ENCODE measurements at regions not wholly inside any gene's neighbourhood (a gene's known extent, or its start where the extent isn't known, plus 50 kb on each side); places are given as distances from the start of the nearest gene placed in this dataset.

GRCh38 chr16:35440875-35441274, 1981.5 kb downstream of the TP53TG3F start:
- Histone ChIP-seq H3K27ac (ENCODE audit: low read depth, low read length) (no peak overlapping the region), H3K36me3 (ENCODE audit: control insufficient read depth, insufficient read depth, low read length) (no peaks in the 10 kb centered on the region), H3K4me1 (ENCODE audit: control insufficient read depth, insufficient read depth, low read length) (no peaks in the 10 kb centered on the region), H3K9me3 (ENCODE audit: control insufficient read depth, insufficient read depth, low read length) (peaks cover 19% of the 10 kb centered on the region), H3K4me3 (ENCODE audit: low read depth, low read length) (no peak overlapping the region), H3K27me3 (ENCODE audit: control insufficient read depth, insufficient read depth, low read length) (no peaks in the 10 kb centered on the region)
- DNase-seq (ENCODE audit: low read depth in 4 of 6, low spot score in 6 of 6): no peak

- Histone ChIP-seq H3K9me3 (ENCODE audit: control insufficient read depth, insufficient read depth, low read length) (peaks cover 13% of the 10 kb centered on the region), H3K36me3 (ENCODE audit: control insufficient read depth, insufficient read depth, low read length) (no peaks in the 10 kb centered on the region), H3K4me1 (ENCODE audit: control insufficient read depth, insufficient read depth, low read length) (no peaks in the 10 kb centered on the region), H3K27me3 (ENCODE audit: control insufficient read depth, insufficient read depth, low read length) (no peaks in the 10 kb centered on the region), H3K4me3 (ENCODE audit: low read depth, low read length) (no peak overlapping the region), H3K27ac (ENCODE audit: low read depth, low read length) (no peak overlapping the region)
- WGBS (ENCODE audit: insufficient coverage): no CpG with 5 or more reads among the region's 3 CpGs
- no peak for DNase-seq (ENCODE audit: low read depth in 4 of 6, low spot score in 6 of 6)
These were observed 1987.7 kb downstream of the TP53TG3F start for GRCh38 chr16:35447010-35447558.

GRCh38 chr16:35449663-35450062, 1990.3 kb downstream of the TP53TG3F start:
- H3K27me3 ChIP-seq (ENCODE audit: control insufficient read depth, insufficient read depth, low read length): no peaks in the 10 kb centered on the region
- no peak overlapping the region for H3K4me3 ChIP-seq (ENCODE audit: low read depth, low read length)
- no peaks in the 10 kb centered on the region for H3K36me3 ChIP-seq (ENCODE audit: control insufficient read depth, insufficient read depth, low read length)
- DNase-seq (ENCODE audit: low read depth in 4 of 6, low spot score in 6 of 6): no peak
- no CpG with 5 or more reads among the region's 2 CpGs for WGBS (ENCODE audit: insufficient coverage)
- no peak overlapping the region for H3K27ac ChIP-seq (ENCODE audit: low read depth, low read length)
- H3K9me3 ChIP-seq (ENCODE audit: control insufficient read depth, insufficient read depth, low read length): peaks cover 14% of the 10 kb centered on the region
- no peaks in the 10 kb centered on the region for H3K4me1 ChIP-seq (ENCODE audit: control insufficient read depth, insufficient read depth, low read length)

- DNase-seq (ENCODE audit: low read depth in 4 of 6, low spot score in 6 of 6): no peak
- H3K4me3 ChIP-seq (ENCODE audit: low read depth, low read length): no peak overlapping the region
- WGBS (ENCODE audit: insufficient coverage): 69% methylated on average over 2 of the region's 2 CpGs
- no peaks in the 10 kb centered on the region for H3K4me1 ChIP-seq (ENCODE audit: control insufficient read depth, insufficient read depth, low read length)
- no peaks in the 10 kb centered on the region for H3K27me3 ChIP-seq (ENCODE audit: control insufficient read depth, insufficient read depth, low read length)
- H3K9me3 ChIP-seq (ENCODE audit: control insufficient read depth, insufficient read depth, low read length): peaks cover 13% of the 10 kb centered on the region
- H3K36me3 ChIP-seq (ENCODE audit: control insufficient read depth, insufficient read depth, low read length): no peaks in the 10 kb centered on the region
- H3K27ac ChIP-seq (ENCODE audit: low read depth, low read length): no peak overlapping the region
These were observed 1991.2 kb downstream of the TP53TG3F start for GRCh38 chr16:35450648-35451047.

GRCh38 chr16:35452471-35452870, 1993.1 kb downstream of the TP53TG3F start:
- Histone ChIP-seq H3K27ac (ENCODE audit: low read depth, low read length) (no peak overlapping the region), H3K9me3 (ENCODE audit: control insufficient read depth, insufficient read depth, low read length) (peaks cover 12% of the 10 kb centered on the region), H3K4me1 (ENCODE audit: control insufficient read depth, insufficient read depth, low read length) (no peaks in the 10 kb centered on the region), H3K4me3 (ENCODE audit: low read depth, low read length) (no peak overlapping the region), H3K27me3 (ENCODE audit: control insufficient read depth, insufficient read depth, low read length) (no peaks in the 10 kb centered on the region), H3K36me3 (ENCODE audit: control insufficient read depth, insufficient read depth, low read length) (no peaks in the 10 kb centered on the region)
- no peak for DNase-seq (ENCODE audit: low read depth in 4 of 6, low spot score in 6 of 6)
- WGBS (ENCODE audit: insufficient coverage): 74% methylated on average over 13 of the region's 13 CpGs

- no peak overlapping the region for H3K27ac ChIP-seq (ENCODE audit: low read depth, low read length)
- no peaks in the 10 kb centered on the region for H3K4me1 ChIP-seq (ENCODE audit: control insufficient read depth, insufficient read depth, low read length)
- H3K27me3 ChIP-seq (ENCODE audit: control insufficient read depth, insufficient read depth, low read length): no peaks in the 10 kb centered on the region
- H3K36me3 ChIP-seq (ENCODE audit: control insufficient read depth, insufficient read depth, low read length): no peaks in the 10 kb centered on the region
- WGBS (ENCODE audit: insufficient coverage): no CpG with 5 or more reads among the region's 1 CpG
- H3K9me3 ChIP-seq (ENCODE audit: control insufficient read depth, insufficient read depth, low read length): no peaks in the 10 kb centered on the region
- no peak overlapping the region for H3K4me3 ChIP-seq (ENCODE audit: low read depth, low read length)
- no peak for DNase-seq (ENCODE audit: low read depth in 4 of 6, low spot score in 6 of 6)
These were observed 2003.9 kb downstream of the TP53TG3F start for GRCh38 chr16:35463358-35463757.

GRCh38 chr16:35480361-35480760, 2020.9 kb downstream of the TP53TG3F start:
- no CpG with 5 or more reads among the region's 1 CpG for WGBS (ENCODE audit: insufficient coverage)
- DNase-seq (ENCODE audit: low read depth in 4 of 6, low spot score in 6 of 6): no peak
- Histone ChIP-seq H3K27ac (ENCODE audit: low read depth, low read length) (no peak overlapping the region), H3K4me1 (ENCODE audit: control insufficient read depth, insufficient read depth, low read length) (no peaks in the 10 kb centered on the region), H3K4me3 (ENCODE audit: low read depth, low read length) (no peak overlapping the region), H3K27me3 (ENCODE audit: control insufficient read depth, insufficient read depth, low read length) (no peaks in the 10 kb centered on the region), H3K9me3 (ENCODE audit: control insufficient read depth, insufficient read depth, low read length) (peaks cover 12% of the 10 kb centered on the region), H3K36me3 (ENCODE audit: control insufficient read depth, insufficient read depth, low read length) (no peaks in the 10 kb centered on the region)

- no peaks in the 10 kb centered on the region for H3K36me3 ChIP-seq (ENCODE audit: control insufficient read depth, insufficient read depth, low read length)
- H3K4me1 ChIP-seq (ENCODE audit: control insufficient read depth, insufficient read depth, low read length): no peaks in the 10 kb centered on the region
- H3K27me3 ChIP-seq (ENCODE audit: control insufficient read depth, insufficient read depth, low read length): no peaks in the 10 kb centered on the region
- no peak overlapping the region for H3K4me3 ChIP-seq (ENCODE audit: low read depth, low read length)
- no peak overlapping the region for H3K27ac ChIP-seq (ENCODE audit: low read depth, low read length)
- peaks cover 16% of the 10 kb centered on the region for H3K9me3 ChIP-seq (ENCODE audit: control insufficient read depth, insufficient read depth, low read length)
- no peak for DNase-seq (ENCODE audit: low read depth in 4 of 6, low spot score in 6 of 6)
These were observed 2021.6 kb downstream of the TP53TG3F start for GRCh38 chr16:35480988-35481387.

GRCh38 chr16:35485915-35486314, 2026.5 kb downstream of the TP53TG3F start:
- Histone ChIP-seq H3K36me3 (ENCODE audit: control insufficient read depth, insufficient read depth, low read length) (no peaks in the 10 kb centered on the region), H3K27ac (ENCODE audit: low read depth, low read length) (no peak overlapping the region), H3K27me3 (ENCODE audit: control insufficient read depth, insufficient read depth, low read length) (no peaks in the 10 kb centered on the region), H3K4me3 (ENCODE audit: low read depth, low read length) (no peak overlapping the region), H3K4me1 (ENCODE audit: control insufficient read depth, insufficient read depth, low read length) (no peaks in the 10 kb centered on the region), H3K9me3 (ENCODE audit: control insufficient read depth, insufficient read depth, low read length) (peaks cover 8% of the 10 kb centered on the region)
- 76% methylated on average over 17 of the region's 17 CpGs for WGBS (ENCODE audit: insufficient coverage)
- DNase-seq (ENCODE audit: low read depth in 4 of 6, low spot score in 6 of 6): no peak

- Histone ChIP-seq H3K36me3 (ENCODE audit: control insufficient read depth, insufficient read depth, low read length) (no peaks in the 10 kb centered on the region), H3K27me3 (ENCODE audit: control insufficient read depth, insufficient read depth, low read length) (no peaks in the 10 kb centered on the region), H3K4me3 (ENCODE audit: low read depth, low read length) (no peak overlapping the region), H3K4me1 (ENCODE audit: control insufficient read depth, insufficient read depth, low read length) (no peaks in the 10 kb centered on the region), H3K9me3 (ENCODE audit: control insufficient read depth, insufficient read depth, low read length) (peaks cover 8% of the 10 kb centered on the region), H3K27ac (ENCODE audit: low read depth, low read length) (no peak overlapping the region)
- WGBS (ENCODE audit: insufficient coverage): 44% methylated on average over 19 of the region's 28 CpGs
- no peak for DNase-seq (ENCODE audit: low read depth in 4 of 6, low spot score in 6 of 6)
These were observed 2032.8 kb downstream of the TP53TG3F start for GRCh38 chr16:35492225-35492624.

Measured in spinal cord (tissue), 9 donors.